ENCODE measurements at regions not wholly inside any gene's neighbourhood (a gene's known extent, or its start where the extent isn't known, plus 50 kb on each side); places are given as distances from the start of the nearest gene placed in this dataset.
"Not testable (repeated sequence)": the region's sequence is repeated elsewhere in the genome, so short reads cannot be mapped to it uniquely, and the experiment has no call there.

GRCh38 chr11:90284171-90284570, 61.3 kb upstream of the CHORDC1 start:
- Mint-ChIP-seq H3K36me3 (no peaks in the 10 kb centered on the region), H3K9me3 (no peaks in the 10 kb centered on the region), H3K4me3 (no peak overlapping the region), H3K4me1 (no peaks in the 10 kb centered on the region), H3K27me3 (peaks cover 4 to 9% of the 10 kb centered on the region in 2 donors), H3K27ac (no peak overlapping the region)
- Histone ChIP-seq H3K4me3 (ENCODE audit: control insufficient read depth in 1 of 2, extremely low read depth in 1 of 2, low read length in 1 of 2) (no peak overlapping the region), H3K9me3 (no peaks in the 10 kb centered on the region), H3K36me3 (ENCODE audit: control insufficient read depth in 2 of 2, extremely low read depth in 1 of 2, insufficient read depth in 1 of 2, low read length in 1 of 2) (no peaks in the 10 kb centered on the region), H3K27ac (ENCODE audit: low read length) (no peak overlapping the region), H3K4me1 (ENCODE audit: control insufficient read depth in 1 of 2, extremely low read depth in 1 of 2, insufficient read depth in 2 of 2, low read length in 2 of 2) (no peaks in the 10 kb centered on the region), H3K27me3 (replicated peaks in 1 of 2; ENCODE audit: control insufficient read depth in 2 of 2, extremely low read depth in 1 of 2, insufficient read depth in 2 of 2, low read length in 1 of 2) (no peaks in the 10 kb centered on the region)
- CTCF ChIA-PET = no interaction called here
- DNase-seq = no peak
- POLR2A ChIA-PET = no interaction called here
- no peak for ATAC-seq (replicated peaks in 1 of 4)
- WGBS (ENCODE audit: insufficient coverage) = no CpG with 5 or more reads among the region's 1 CpG

GRCh38 chr11:90282551-90283071, 59.8 kb upstream of the CHORDC1 start:
- H3K4me3 Mint-ChIP-seq; H3K27me3 ChIP-seq (replicated peaks in 1 of 2; ENCODE audit: control insufficient read depth in 2 of 2, extremely low read depth in 1 of 2, insufficient read depth in 2 of 2, low read length in 1 of 2); ATAC-seq (replicated peaks in 1 of 4); H3K9me3 Mint-ChIP-seq; H3K4me1 ChIP-seq (ENCODE audit: control insufficient read depth in 1 of 2, extremely low read depth in 1 of 2, insufficient read depth in 2 of 2, low read length in 2 of 2); DNase-seq; H3K36me3 Mint-ChIP-seq; H3K4me3 ChIP-seq (ENCODE audit: control insufficient read depth in 1 of 2, extremely low read depth in 1 of 2, low read length in 1 of 2); POLR2A ChIA-PET; H3K9me3 ChIP-seq; H3K27ac Mint-ChIP-seq; H3K27me3 Mint-ChIP-seq; H3K36me3 ChIP-seq (ENCODE audit: control insufficient read depth in 2 of 2, extremely low read depth in 1 of 2, insufficient read depth in 1 of 2, low read length in 1 of 2); H3K4me1 Mint-ChIP-seq; H3K27ac ChIP-seq (ENCODE audit: low read length): not testable (repeated sequence)
- CTCF ChIA-PET = interaction anchor here in 1 of 2 donors (0.7 kb wide), 1 partner anchor 277 kb away, joined by 11 read pairs; no protein-coding TSS in a partner anchor
- WGBS (ENCODE audit: insufficient coverage) = 96% methylated on average over 11 of the region's 13 CpGs

GRCh38 chr11:90274362-90274761, 51.5 kb upstream of the CHORDC1 start:
- Mint-ChIP-seq H3K4me3 (no peak overlapping the region), H3K9me3 (no peaks in the 10 kb centered on the region), H3K27me3 (no peaks in the 10 kb centered on the region), H3K27ac (no peak overlapping the region), H3K36me3 (no peaks in the 10 kb centered on the region), H3K4me1 (no peaks in the 10 kb centered on the region)
- POLR2A ChIA-PET = no interaction called here
- Histone ChIP-seq H3K27me3 (replicated peaks in 1 of 2; ENCODE audit: control insufficient read depth in 2 of 2, extremely low read depth in 1 of 2, insufficient read depth in 2 of 2, low read length in 1 of 2) (peaks cover 0 to 3% of the 10 kb centered on the region in 2 experiments), H3K9me3 (no peaks in the 10 kb centered on the region), H3K4me3 (ENCODE audit: control insufficient read depth in 1 of 2, extremely low read depth in 1 of 2, low read length in 1 of 2) (no peak overlapping the region), H3K4me1 (ENCODE audit: control insufficient read depth in 1 of 2, extremely low read depth in 1 of 2, insufficient read depth in 2 of 2, low read length in 2 of 2) (no peaks in the 10 kb centered on the region), H3K27ac (ENCODE audit: low read length) (no peak overlapping the region), H3K36me3 (ENCODE audit: control insufficient read depth in 2 of 2, extremely low read depth in 1 of 2, insufficient read depth in 1 of 2, low read length in 1 of 2) (no peaks in the 10 kb centered on the region)
- DNase-seq (no peak), ATAC-seq (replicated peaks in 1 of 4) (no peak)
- CTCF ChIA-PET = no interaction called here
- WGBS (ENCODE audit: insufficient coverage) = 40% methylated on average over 1 of the region's 4 CpGs
